OCI-LY7 (cell line): ENCODE measurements at regions not wholly inside any gene's neighbourhood (a gene's known extent, or its start where the extent isn't known, plus 50 kb on each side); places are given as distances from the start of the nearest gene placed in this dataset.

Source experiments
- CTCF ChIP-seq: fragments of 200-600 bp; sonication (generic); conservative IDR thresholded peaks from 2 replicates; pipeline ENCODE4 v1.5.1; 2014; ENCODE audit warnings: mild to moderate bottlenecking, antibody characterized with exemption, low read length, moderate library complexity, mixed read lengths
- EZH2phosphoT487 ChIP-seq: fragments of 200-600 bp; sonication (generic); IDR thresholded peaks from 2 replicates; pipeline ENCODE4 v1.6.1; 2018; ENCODE audit warnings: low read depth, borderline replicate concordance, mild to moderate bottlenecking, mixed run types, antibody characterized with exemption, low read length, moderate library complexity, mixed read lengths

GRCh38 chr5:35337340-35338156 lies 107.3 kb upstream of the PRLR start:
- TF ChIP-seq CTCF, result no peak
- TF ChIP-seq EZH2phosphoT487, result no peak
